ENCODE measurements at regions not wholly inside any gene's neighbourhood (a gene's known extent, or its start where the extent isn't known, plus 50 kb on each side); places are given as distances from the start of the nearest gene placed in this dataset.
"Not testable (repeated sequence)": the region's sequence is repeated elsewhere in the genome, so short reads cannot be mapped to it uniquely, and the experiment has no call there.

- Histone ChIP-seq H3K9me3 (peaks cover 5% of the 10 kb centered on the region), H3K27me3 (no peaks in the 10 kb centered on the region), H3K4me3 (no peak overlapping the region), H3K27ac (no peak overlapping the region), H3K36me3 (no peaks in the 10 kb centered on the region), H3K4me1 (no peaks in the 10 kb centered on the region)
- ATAC-seq (no peak), DNase-seq (no peak)
- intact Hi-C loops (cut with DNase I), result no loop called here
- TF ChIP-seq CTCF (IDR thresholded peaks at IDR 0.05), result no peak
Observed at GRCh38 chr12:14076538-14076937, 95.1 kb upstream of the GRIN2B start.

- TF ChIP-seq CTCF (IDR thresholded peaks at IDR 0.05), result no peak
- DNase-seq (no peak), ATAC-seq (no peak)
Observed at GRCh38 chr12:14086838-14087237, 105.4 kb upstream of the GRIN2B start.

GRCh38 chr12:14099994-14100393 is 118.6 kb upstream of the GRIN2B start:
- Histone ChIP-seq H3K4me1 (no peaks in the 10 kb centered on the region), H3K9me3 (no peaks in the 10 kb centered on the region), H3K4me3 (no peak overlapping the region), H3K27me3 (no peaks in the 10 kb centered on the region), H3K36me3 (no peaks in the 10 kb centered on the region), H3K27ac (no peak overlapping the region)
- DNase-seq, result no peak
- no peak for ATAC-seq
- intact Hi-C loops (cut with DNase I), result no loop called here
- no peak for TF ChIP-seq CTCF (IDR thresholded peaks at IDR 0.05)

More at GRCh38 chr12:14086838-14087237, 105.4 kb upstream of the GRIN2B start:
- H3K27ac ChIP-seq, result no peak overlapping the region
- no peaks in the 10 kb centered on the region for H3K4me1 ChIP-seq
- intact Hi-C loops (cut with DNase I), result no loop called here
- H3K36me3 ChIP-seq, result no peaks in the 10 kb centered on the region
- no peaks in the 10 kb centered on the region for H3K27me3 ChIP-seq
- no peak overlapping the region for H3K4me3 ChIP-seq
- no peaks in the 10 kb centered on the region for H3K9me3 ChIP-seq

DNA sequence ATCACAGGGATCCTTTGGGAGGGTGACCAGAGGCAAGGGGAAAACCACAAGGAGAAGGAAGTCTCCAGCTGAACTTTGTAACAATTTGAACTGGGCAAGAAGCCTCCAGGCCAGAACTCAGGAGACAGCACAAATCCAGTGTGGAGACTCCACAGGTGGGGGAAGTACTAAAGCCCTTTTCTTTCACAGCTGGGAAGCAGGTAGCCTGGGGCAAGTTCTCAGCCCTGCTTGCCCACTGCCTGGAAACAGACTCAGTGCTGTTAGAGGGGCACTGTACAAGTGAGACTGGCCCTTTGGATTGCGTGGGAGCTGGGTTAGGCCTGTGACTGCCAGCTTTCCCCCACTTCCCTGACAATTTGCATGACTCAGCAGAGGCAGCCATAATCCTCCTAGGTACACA is 120.2 kb upstream of the GRIN2B start:
- H3K9me3 ChIP-seq; H3K36me3 ChIP-seq; H3K4me1 ChIP-seq; H3K27ac ChIP-seq; H3K27me3 ChIP-seq; intact Hi-C loops (cut with DNase I); ATAC-seq; DNase-seq; H3K4me3 ChIP-seq: not testable (repeated sequence)

GRCh38 chr12:14111230-14111865 is 129.9 kb upstream of the GRIN2B start:
- Histone ChIP-seq H3K27me3 (no peaks in the 10 kb centered on the region), H3K4me3 (no peak overlapping the region), H3K9me3 (no peaks in the 10 kb centered on the region), H3K27ac (no peak overlapping the region), H3K36me3 (no peaks in the 10 kb centered on the region), H3K4me1 (no peaks in the 10 kb centered on the region)
- intact Hi-C loops (cut with DNase I), result no loop called here
- ATAC-seq (no peak), DNase-seq (no peak)
- no peak for TF ChIP-seq CTCF (IDR thresholded peaks at IDR 0.05)

DNA sequence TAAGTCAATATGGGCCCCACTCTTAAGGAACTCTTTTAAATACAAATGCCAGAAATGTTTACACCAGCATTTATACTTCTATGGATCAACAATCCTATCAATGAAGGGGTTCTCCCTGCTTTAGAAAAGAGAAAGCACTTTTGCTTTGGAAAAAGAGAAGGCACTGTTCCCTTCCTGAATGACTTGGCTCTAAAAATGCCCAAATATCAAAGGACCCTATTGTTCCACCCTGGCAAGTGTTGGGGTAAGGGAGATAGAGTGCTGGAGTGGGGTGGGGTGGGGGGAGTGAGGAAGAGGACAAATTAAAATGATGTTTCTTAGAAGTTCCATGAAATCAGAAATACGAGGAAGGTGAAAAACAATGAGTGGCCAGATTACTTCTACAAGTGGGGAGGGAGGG is 131.6 kb upstream of the GRIN2B start:
- H3K27me3 ChIP-seq, result no peaks in the 10 kb centered on the region
- DNase-seq (no peak), ATAC-seq (no peak)
- no peak for TF ChIP-seq CTCF (IDR thresholded peaks at IDR 0.05)
- intact Hi-C loops (cut with DNase I), result no loop called here
- H3K4me3 ChIP-seq, result no peak overlapping the region
- H3K36me3 ChIP-seq, result no peaks in the 10 kb centered on the region
- no peaks in the 10 kb centered on the region for H3K4me1 ChIP-seq
- no peaks in the 10 kb centered on the region for H3K9me3 ChIP-seq
- no peak overlapping the region for H3K27ac ChIP-seq
